ENCODE measurements at regions not wholly inside any gene's neighbourhood (a gene's known extent, or its start where the extent isn't known, plus 50 kb on each side); places are given as distances from the start of the nearest gene placed in this dataset.

GRCh38 chr20:20992686-20993360 is 113.3 kb downstream of the LINC00237 start:
- no peak for DNase-seq (ENCODE audit: low read depth)

GRCh38 chr20:20992277-20992676 is 113.9 kb downstream of the LINC00237 start:
- DNase-seq (ENCODE audit: low read depth), result no peak

- no peak for DNase-seq (ENCODE audit: low read depth)
Observed at GRCh38 chr20:20989081-20989480, 117.1 kb downstream of the LINC00237 start.

GRCh38 chr20:20979934-20980333 is 126.2 kb downstream of the LINC00237 start:
- no peak for DNase-seq (ENCODE audit: low read depth)

GRCh38 chr20:20977786-20978185 is 128.4 kb downstream of the LINC00237 start:
- DNase-seq (ENCODE audit: low read depth), result no peak

GRCh38 chr20:20972490-20972889 is 133.7 kb downstream of the LINC00237 start:
- no peak for DNase-seq (ENCODE audit: low read depth)

- DNase-seq (ENCODE audit: low read depth), result no peak
Observed at GRCh38 chr20:20971810-20972209, 134.3 kb downstream of the LINC00237 start.

- DNase-seq (ENCODE audit: low read depth), result no peak
Observed at GRCh38 chr20:20970841-20971240, 135.3 kb downstream of the LINC00237 start.

- no peak for DNase-seq (ENCODE audit: low read depth)
Observed at GRCh38 chr20:20969701-20970280, 136.4 kb downstream of the LINC00237 start.

GRCh38 chr20:20967564-20968184 is 138.5 kb downstream of the LINC00237 start:
- no peak for DNase-seq (ENCODE audit: low read depth)

GRCh38 chr20:20966171-20966570 is 140.0 kb downstream of the LINC00237 start:
- no peak for DNase-seq (ENCODE audit: low read depth)

GRCh38 chr20:20959031-20959755 is 147.0 kb downstream of the LINC00237 start:
- no peak for DNase-seq (ENCODE audit: low read depth)

- DNase-seq (ENCODE audit: low read depth), result no peak
Observed at GRCh38 chr20:20956513-20956931, 149.6 kb downstream of the LINC00237 start.

GRCh38 chr20:20955892-20956291 is 150.3 kb downstream of the LINC00237 start:
- no peak for DNase-seq (ENCODE audit: low read depth)

- DNase-seq (ENCODE audit: low read depth), result no peak
Observed at GRCh38 chr20:20953738-20954618, 152.2 kb downstream of the LINC00237 start.

- DNase-seq (ENCODE audit: low read depth), result no peak
Observed at GRCh38 chr20:20950620-20951019, 155.5 kb downstream of the LINC00237 start.

- no peak for DNase-seq (ENCODE audit: low read depth)
Observed at GRCh38 chr20:20946122-20946759, 159.9 kb downstream of the LINC00237 start.

- DNase-seq (ENCODE audit: low read depth), result no peak
Observed at GRCh38 chr20:20941468-20941889, 164.7 kb downstream of the LINC00237 start.

- no peak for DNase-seq (ENCODE audit: low read depth)
Observed at GRCh38 chr20:20939006-20939405, 167.2 kb downstream of the LINC00237 start.

- no peak for DNase-seq (ENCODE audit: low read depth)
Observed at GRCh38 chr20:20938599-20938998, 167.6 kb downstream of the LINC00237 start.

GRCh38 chr20:20938131-20938530 is 168.0 kb downstream of the LINC00237 start:
- DNase-seq (ENCODE audit: low read depth), result no peak

All from fibroblast of gingiva (primary cell).